Spleen (tissue), 7 donors: ENCODE measurements at regions not wholly inside any gene's neighbourhood (a gene's known extent, or its start where the extent isn't known, plus 50 kb on each side); places are given as distances from the start of the nearest gene placed in this dataset.

Experiments
- CTCF ChIP-seq, 11 experiments: fragments of 200-600 bp in 7 of 11; fragments of 450-650 bp in 4 of 11; sonication (generic) in 4 of 11; IDR thresholded peaks in 8 of 11; conservative IDR thresholded peaks in 3 of 11; 1 replicate in 7 of 11; 2 replicates in 4 of 11; pipeline versions ENCODE4 v1.4.0 to v1.8.0; 2016 to 2021; ENCODE audit warnings: antibody characterized with exemption in 11 of 11, inconsistent platforms in 4 of 11, mild to moderate bottlenecking in 1 of 11
- POLR2A ChIP-seq, 3 donors: fragments of 450-650 bp; IDR thresholded peaks; one replicate each; pipeline ENCODE4 v1.5.1; 2017; ENCODE audit warnings: antibody characterized with exemption in 3 of 3, mild to moderate bottlenecking in 1 of 3
- donor health status: DM: no; HTN: no; CAD: no; lungs with moderate emphysema.
- donor health status: DM: no; HTN: no; CAD: no.
- donor health status: DM: no; HTN: no; CAD: no.

DNA sequence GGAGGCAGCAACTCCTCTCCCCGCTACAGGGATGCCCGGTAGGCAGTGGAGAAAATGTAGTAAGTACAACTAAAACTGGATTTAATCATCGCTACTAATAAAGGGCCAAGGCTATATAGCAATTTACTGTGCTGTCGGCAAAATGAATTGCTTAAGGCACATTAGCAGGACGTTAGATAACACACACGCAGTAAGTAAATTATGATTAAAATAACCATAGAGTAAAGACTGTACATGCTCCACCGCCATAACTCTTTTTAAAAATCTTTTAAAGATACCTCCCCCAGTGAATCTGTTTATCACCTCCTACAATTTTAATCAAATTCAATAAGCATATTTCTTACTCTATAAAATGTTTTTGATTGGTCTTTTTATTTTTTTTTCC, 371.4 kb upstream of the MGMT start:
- no peak for TF ChIP-seq CTCF (IDR thresholded peaks at IDR 0.05 in 8 of 11, conservative IDR thresholded peaks at IDR 0.05 in 3 of 11)
- no peak for TF ChIP-seq POLR2A (IDR thresholded peaks at IDR 0.05)
